ENCODE measurements at regions not wholly inside any gene's neighbourhood (a gene's known extent, or its start where the extent isn't known, plus 50 kb on each side); places are given as distances from the start of the nearest gene placed in this dataset.

DNA sequence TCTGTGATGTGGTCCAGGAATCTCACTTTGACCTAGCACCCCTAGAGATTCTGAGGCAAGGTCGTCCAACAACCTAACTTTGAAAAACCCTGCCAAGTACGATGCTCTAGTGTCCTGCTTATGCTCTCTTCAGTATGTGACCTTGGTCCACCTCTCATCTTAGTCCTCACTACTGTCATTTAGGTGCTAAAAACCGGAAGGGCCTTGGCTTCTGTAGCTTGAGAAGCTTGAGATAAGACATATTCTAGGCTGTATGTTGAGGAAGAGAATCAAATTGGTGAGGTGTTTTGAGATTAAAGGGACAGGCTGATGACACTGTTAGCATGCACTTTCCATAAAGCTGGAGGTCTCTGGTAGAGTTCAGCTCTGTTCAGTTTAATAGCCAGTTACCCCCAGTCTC, 57.0 kb upstream of the MTPN start:
- no peak for DNase-seq (ENCODE audit: low spot score)

DNA sequence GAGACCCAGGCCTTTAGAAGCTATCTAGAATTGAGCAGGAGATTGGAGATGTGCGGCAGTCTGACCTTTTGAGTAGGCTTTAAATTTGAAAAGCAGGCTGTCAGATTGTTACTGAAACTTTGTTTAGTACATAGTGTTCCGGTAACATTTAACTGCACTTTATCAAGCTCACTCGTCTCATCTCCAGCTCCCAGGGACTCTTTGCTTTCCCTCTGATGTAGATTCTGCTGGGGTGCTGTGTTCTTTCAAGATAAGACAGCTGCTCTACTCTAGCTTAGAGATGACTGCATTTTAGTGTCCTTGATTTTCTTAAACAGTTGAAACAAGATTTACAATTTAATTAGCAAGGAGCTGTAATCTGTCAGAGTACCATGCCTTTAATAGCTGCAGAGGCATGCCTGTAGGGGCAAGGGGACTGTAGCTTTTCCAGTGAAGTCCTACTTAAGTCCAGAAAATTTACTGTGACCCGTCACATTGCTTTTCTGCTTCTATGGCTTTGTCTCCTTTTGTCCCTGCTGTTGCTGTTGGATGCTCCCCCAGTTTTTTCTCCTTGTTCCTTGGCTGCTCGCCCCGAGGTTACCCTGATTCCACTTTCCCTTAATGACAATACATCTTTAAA, 56.4 kb upstream of the MTPN start:
- peak; percentile 39 for DNase-seq (ENCODE audit: low spot score)

DNA sequence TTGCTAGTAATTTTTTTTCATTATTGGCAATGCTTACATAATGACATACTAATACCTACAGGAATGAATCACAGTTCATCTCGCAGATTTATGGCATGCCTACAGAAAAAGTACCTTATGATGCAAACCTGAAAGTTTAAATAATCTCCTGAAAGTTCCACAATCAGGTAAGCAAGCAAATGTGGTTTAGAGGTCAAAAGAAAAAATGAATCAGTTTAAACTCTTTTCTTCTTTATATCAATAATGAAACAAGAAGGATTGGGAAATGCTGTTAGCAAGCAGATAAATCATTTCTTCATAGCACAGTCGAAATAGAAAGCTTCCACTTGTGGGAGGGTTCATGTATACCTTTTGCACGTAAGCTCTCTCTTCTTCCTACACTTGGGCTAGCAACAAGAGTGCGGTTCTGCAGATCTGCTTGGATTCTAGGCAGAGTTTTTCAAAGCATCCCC, 53.7 kb upstream of the MTPN start:
- no peak for DNase-seq (ENCODE audit: low spot score)

GRCh38 chr7:136030330-136030729, 53.2 kb upstream of the MTPN start:
- no peak for DNase-seq (ENCODE audit: low spot score)

- no peak for DNase-seq (ENCODE audit: low spot score)
Measured at GRCh38 chr7:136027160-136027559, 50.0 kb upstream of the MTPN start.
